ENCODE measurements at regions not wholly inside any gene's neighbourhood (a gene's known extent, or its start where the extent isn't known, plus 50 kb on each side); places are given as distances from the start of the nearest gene placed in this dataset.

DNA sequence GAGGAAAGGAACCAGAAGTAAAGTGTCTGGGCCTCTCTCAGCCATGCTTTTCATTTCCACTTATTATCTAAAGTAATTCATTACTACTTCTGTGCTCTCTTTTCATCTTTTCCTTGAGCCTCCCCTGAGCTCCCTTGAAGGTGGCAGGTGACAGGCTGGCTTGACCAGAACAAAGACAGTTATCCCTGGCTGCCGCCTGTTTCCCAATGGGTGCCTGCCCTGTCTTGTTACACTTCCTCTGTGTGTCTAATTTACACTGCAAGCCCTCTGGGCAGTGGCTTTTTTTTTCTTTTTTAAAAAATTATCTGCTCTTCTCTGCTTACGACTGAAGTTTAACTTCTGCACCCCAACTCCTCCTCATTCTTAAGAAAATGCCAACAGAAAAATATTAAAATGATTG lies 113.4 kb downstream of the NGF start:
- ATAC-seq = no peak
- no peak overlapping the region for H3K27ac ChIP-seq (ENCODE audit: control insufficient read depth, insufficient read depth)
- H3K9ac ChIP-seq (ENCODE audit: control insufficient read depth, insufficient read depth, low read length) = no peak overlapping the region
- no peaks in the 10 kb centered on the region; a peak in 1 of 4 replicates for H3K27me3 ChIP-seq (replicated peaks in 1 of 2; ENCODE audit: control insufficient read depth in 2 of 2, insufficient read depth in 2 of 2, low read length in 1 of 2)
- no peak overlapping the region for H2AFZ ChIP-seq (ENCODE audit: control insufficient read depth, low read depth, low read length)
- ChIA-PET CTCF (no interaction called here), RAD21 (ENCODE audit: unreplicated experiment) (no interaction called here), POLR2A (no interaction called here), SMC1A (ENCODE audit: uncharacterized antibody, unreplicated experiment) (no interaction called here)
- no peaks in the 10 kb centered on the region for H4K20me1 ChIP-seq (ENCODE audit: control insufficient read depth, insufficient read depth)
- H3K36me3 ChIP-seq (ENCODE audit: control insufficient read depth in 2 of 2, insufficient read depth in 2 of 2, low read length in 1 of 2) = no peaks in the 10 kb centered on the region
- no peaks in the 10 kb centered on the region for H3K79me2 ChIP-seq (ENCODE audit: control insufficient read depth, insufficient read depth, low read length)
- in situ Hi-C loops (cut with MboI) (no loop called here), intact Hi-C loops (cut with micrococcal nuclease; ENCODE audit: unreplicated experiment) (no loop called here)
- no peaks in the 10 kb centered on the region for H3K4me1 ChIP-seq (ENCODE audit: control insufficient read depth, insufficient read depth, low read length)
- no peak overlapping the region for H3K4me2 ChIP-seq (ENCODE audit: control insufficient read depth, insufficient read depth)
- H3K9me3 ChIP-seq (replicated peaks; ENCODE audit: control insufficient read depth, insufficient read depth, low read length) = no peaks in the 10 kb centered on the region
- no peak for FAIRE-seq
- DNase-seq (ENCODE audit: low read depth, low spot score) = no peak
- WGBS (ENCODE audit: insufficient coverage, insufficient replicate concordance, low lambda C conversion rate, missing lambda C conversion rate) = 43% methylated on average over 2 of the region's 2 CpGs
- no TSS peak for BruUV-seq (replicated peaks)
- no peak overlapping the region for H3K4me3 ChIP-seq
- no peak for TF ChIP-seq ZNF384 (IDR thresholded peaks at IDR 0.05; ENCODE audit: borderline replicate concordance, low read depth, low read length)
- TF ChIP-seq SUZ12 (IDR thresholded peaks at IDR 0.05; ENCODE audit: unreplicated experiment) = no peak
- no peak for TF ChIP-seq YY1 (IDR thresholded peaks at IDR 0.05; ENCODE audit: low read depth, low read length)
- no peak for TF ChIP-seq CUX1 (IDR thresholded peaks at IDR 0.05; ENCODE audit: insufficient replicate concordance, low read depth, low read length)
- TF ChIP-seq, protein P1, sequence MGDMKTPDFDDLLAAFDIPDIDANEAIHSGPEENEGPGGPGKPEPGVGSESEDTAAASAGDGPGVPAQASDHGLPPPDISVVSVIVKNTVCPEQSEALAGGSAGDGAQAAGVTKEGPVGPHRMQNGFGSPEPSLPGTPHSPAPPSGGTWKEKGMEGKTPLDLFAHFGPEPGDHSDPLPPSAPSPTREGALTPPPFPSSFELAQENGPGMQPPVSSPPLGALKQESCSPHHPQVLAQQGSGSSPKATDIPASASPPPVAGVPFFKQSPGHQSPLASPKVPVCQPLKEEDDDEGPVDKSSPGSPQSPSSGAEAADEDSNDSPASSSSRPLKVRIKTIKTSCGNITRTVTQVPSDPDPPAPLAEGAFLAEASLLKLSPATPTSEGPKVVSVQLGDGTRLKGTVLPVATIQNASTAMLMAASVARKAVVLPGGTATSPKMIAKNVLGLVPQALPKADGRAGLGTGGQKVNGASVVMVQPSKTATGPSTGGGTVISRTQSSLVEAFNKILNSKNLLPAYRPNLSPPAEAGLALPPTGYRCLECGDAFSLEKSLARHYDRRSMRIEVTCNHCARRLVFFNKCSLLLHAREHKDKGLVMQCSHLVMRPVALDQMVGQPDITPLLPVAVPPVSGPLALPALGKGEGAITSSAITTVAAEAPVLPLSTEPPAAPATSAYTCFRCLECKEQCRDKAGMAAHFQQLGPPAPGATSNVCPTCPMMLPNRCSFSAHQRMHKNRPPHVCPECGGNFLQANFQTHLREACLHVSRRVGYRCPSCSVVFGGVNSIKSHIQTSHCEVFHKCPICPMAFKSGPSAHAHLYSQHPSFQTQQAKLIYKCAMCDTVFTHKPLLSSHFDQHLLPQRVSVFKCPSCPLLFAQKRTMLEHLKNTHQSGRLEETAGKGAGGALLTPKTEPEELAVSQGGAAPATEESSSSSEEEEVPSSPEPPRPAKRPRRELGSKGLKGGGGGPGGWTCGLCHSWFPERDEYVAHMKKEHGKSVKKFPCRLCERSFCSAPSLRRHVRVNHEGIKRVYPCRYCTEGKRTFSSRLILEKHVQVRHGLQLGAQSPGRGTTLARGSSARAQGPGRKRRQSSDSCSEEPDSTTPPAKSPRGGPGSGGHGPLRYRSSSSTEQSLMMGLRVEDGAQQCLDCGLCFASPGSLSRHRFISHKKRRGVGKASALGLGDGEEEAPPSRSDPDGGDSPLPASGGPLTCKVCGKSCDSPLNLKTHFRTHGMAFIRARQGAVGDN (IDR thresholded peaks at IDR 0.05) = no peak
- no peak for TF ChIP-seq FOXK2 (IDR thresholded peaks at IDR 0.05)
- no peak for TF ChIP-seq PRDM15 (CRISPR knock-in tag; IDR thresholded peaks at IDR 0.05)
- TF ChIP-seq FOS (IDR thresholded peaks at IDR 0.05; ENCODE audit: borderline replicate concordance, extremely low read depth, insufficient read length) = no peak
- no peak for TF ChIP-seq MEF2B (IDR thresholded peaks at IDR 0.05; ENCODE audit: partially characterized antibody, poor library complexity, severe bottlenecking)
- no peak for TF ChIP-seq EGR1 (IDR thresholded peaks at IDR 0.05; ENCODE audit: borderline replicate concordance in 1 of 2, low read depth in 2 of 2, low read length in 2 of 2)
- TF ChIP-seq EED (IDR thresholded peaks at IDR 0.05; ENCODE audit: low read depth) = no peak

Measured in GM12878 (cell line).